IMR-90 (cell line): ENCODE measurements at regions not wholly inside any gene's neighbourhood (a gene's known extent, or its start where the extent isn't known, plus 50 kb on each side); places are given as distances from the start of the nearest gene placed in this dataset.

Experiments used
- ATAC-seq: fragments of 200-7000 bp; cut with Tn5 transposase; 2 replicates; pipeline ENCODE4 v1.9.1; 2020; ENCODE audit warnings: low read depth, mild to moderate bottlenecking, moderate library complexity
- BruUV-seq: library from RNA; stranded (reverse); fragments of 400-500 nt; replicated peaks from 2 replicates; lab custom pipeline; 2021; lab: Mats Ljungman, UMichigan
- CTCF ChIA-PET: fragments of 300-600 bp; formaldehyde crosslinking; extraction: SDS; loops from one replicate; lab custom pipeline; 2021; ENCODE audit warnings: antibody characterized with exemption; lab: Yijun Ruan, JAX
- POLR2A ChIA-PET: fragments of 300-600 bp; sonication (Branson Sonifier 250); formaldehyde crosslinking; loops from one replicate; lab custom pipeline; 2022; ENCODE audit warnings: antibody characterized with exemption; ENCODE audit not compliant: unreplicated experiment; lab: Charles Lee
- DNase-seq: peaks from one replicate; pipeline ENCODE4 v3.0.0; 2013
- H2AFZ ChIP-seq: replicated peaks from 2 replicates; pipeline ENCODE3; 2013; ENCODE audit warnings: low read length, mild to moderate bottlenecking; ENCODE audit not compliant: poor library complexity
- H2AK5ac ChIP-seq: 2 replicates; pipeline ENCODE4 v1.6.1; 2013; ENCODE audit warnings: low read depth, low read length, inconsistent platforms
- H2AK9ac ChIP-seq: replicated peaks from 2 replicates; pipeline ENCODE3; 2013; ENCODE audit warnings: mild to moderate bottlenecking, low read depth, low read length, moderate library complexity; ENCODE audit not compliant: poor library complexity
- H2BK120ac ChIP-seq: 2 replicates; pipeline ENCODE4 v1.6.1; 2013; ENCODE audit warnings: low read depth, low read length, inconsistent platforms
- H2BK15ac ChIP-seq: 3 replicates; pipeline ENCODE4 v1.6.1; 2013; ENCODE audit warnings: low read depth, low read length, inconsistent platforms
- H2BK20ac ChIP-seq: 2 replicates; pipeline ENCODE4 v1.6.1; 2013; ENCODE audit warnings: low read depth, mild to moderate bottlenecking, inconsistent platforms, low read length, moderate library complexity
- H2BK5ac ChIP-seq: 2 replicates; pipeline ENCODE4 v1.6.1; 2013; ENCODE audit warnings: mild to moderate bottlenecking, low read depth, low read length, inconsistent platforms; ENCODE audit not compliant: poor library complexity, severe bottlenecking
- H3K14ac ChIP-seq: replicated peaks from 2 replicates; pipeline ENCODE4 v1.6.1; 2013; ENCODE audit warnings: low read depth, low read length, inconsistent platforms
- H3K18ac ChIP-seq: 2 replicates; pipeline ENCODE4 v1.6.1; 2013; ENCODE audit warnings: low read depth, low read length, control low read depth
- H3K23ac ChIP-seq: 2 replicates; pipeline ENCODE4 v1.6.1; 2013; ENCODE audit warnings: low read depth, low read length, inconsistent platforms
- H3K27ac ChIP-seq: 2 replicates; pipeline ENCODE4 v1.5.1; 2013; ENCODE audit warnings: mild to moderate bottlenecking, control low read depth, low read length; ENCODE audit not compliant: insufficient read depth
- H3K27me3 ChIP-seq: 2 replicates; pipeline ENCODE4 v1.6.1; 2013; ENCODE audit warnings: low read length; ENCODE audit not compliant: control insufficient read depth, insufficient read depth
- H3K36me3 ChIP-seq: 2 replicates; pipeline ENCODE4 v1.6.1; 2013; ENCODE audit warnings: low read length, mixed read lengths; ENCODE audit not compliant: control insufficient read depth, insufficient read depth
- H3K4ac ChIP-seq: 2 replicates; pipeline ENCODE4 v1.6.1; 2013; ENCODE audit warnings: low read depth, low read length, inconsistent platforms
- H3K4me1 ChIP-seq: 2 replicates; pipeline ENCODE4 v1.6.1; 2013; ENCODE audit warnings: low read length, mixed read lengths; ENCODE audit not compliant: control insufficient read depth, insufficient read depth
- H3K4me2 ChIP-seq: 2 replicates; pipeline ENCODE4 v1.6.1; 2013; ENCODE audit warnings: low read depth, mild to moderate bottlenecking, control low read depth, low read length, moderate library complexity
- H3K4me3 ChIP-seq: 2 replicates; pipeline ENCODE4 v1.5.1; 2013; ENCODE audit warnings: low read depth, mild to moderate bottlenecking, control low read depth, low read length, moderate library complexity; ENCODE audit not compliant: insufficient read depth
- H3K56ac ChIP-seq: 2 replicates; pipeline ENCODE4 v1.6.1; 2013; ENCODE audit warnings: low read length, inconsistent platforms; ENCODE audit not compliant: insufficient read depth; ENCODE audit errors: extremely low read depth
- H3K79me1 ChIP-seq, 2 experiments: 2 replicates each; pipeline ENCODE4 v1.6.1; 2013; ENCODE audit warnings: low read length in 2 of 2, inconsistent platforms in 1 of 2, low read depth in 1 of 2
- H3K9ac ChIP-seq: 2 replicates; pipeline ENCODE4 v1.6.1; 2013; ENCODE audit warnings: low read depth, low read length, control low read depth
- H3K9me1 ChIP-seq: 2 replicates; pipeline ENCODE4 v1.6.1; 2013; ENCODE audit warnings: low read length, inconsistent platforms; ENCODE audit not compliant: insufficient read depth
- H3K9me3 ChIP-seq: 2 replicates; pipeline ENCODE4 v1.6.1; 2013; ENCODE audit warnings: low read length; ENCODE audit not compliant: control insufficient read depth, insufficient read depth
- H4K20me1 ChIP-seq: 2 replicates; pipeline ENCODE4 v1.6.1; 2013; ENCODE audit warnings: low read length, inconsistent platforms; ENCODE audit not compliant: insufficient read depth
- H4K5ac ChIP-seq: 2 replicates; pipeline ENCODE4 v1.6.1; 2013; ENCODE audit warnings: mild to moderate bottlenecking, low read depth, low read length, control low read depth
- H4K8ac ChIP-seq, 2 experiments: 2 replicates each; pipeline ENCODE4 v1.6.1; 2013; ENCODE audit warnings: low read depth in 2 of 2, low read length in 2 of 2, control low read depth in 1 of 2, inconsistent platforms in 1 of 2
- H4K91ac ChIP-seq: 2 replicates; pipeline ENCODE4 v1.6.1; 2013; ENCODE audit warnings: low read depth, low read length, inconsistent platforms; ENCODE audit not compliant: insufficient read depth
- BHLHE40 ChIP-seq: fragments of 150-350 bp; IDR thresholded peaks from 2 replicates; pipeline ENCODE4 v1.6.1; 2016; ENCODE audit warnings: mild to moderate bottlenecking, low read depth, low read length
- CEBPB ChIP-seq: IDR thresholded peaks from 2 replicates; pipeline ENCODE4 v1.6.1; 2012; ENCODE audit warnings: low read depth, low read length, improper control_type of control experiment
- CHD1 ChIP-seq: IDR thresholded peaks from 2 replicates; pipeline ENCODE4 v1.6.1; 2012; ENCODE audit warnings: low read depth, low read length, improper control_type of control experiment
- FOS ChIP-seq: fragments of 150-350 bp; IDR thresholded peaks from 2 replicates; pipeline ENCODE4 v1.6.1; 2016; ENCODE audit warnings: low read depth, low read length
- MAFK ChIP-seq: IDR thresholded peaks from 2 replicates; pipeline ENCODE4 v1.6.1; 2012; ENCODE audit warnings: low read depth, low read length, improper control_type of control experiment
- MXI1 ChIP-seq: IDR thresholded peaks from 2 replicates; pipeline ENCODE4 v1.6.1; 2012; ENCODE audit warnings: low read depth, mild to moderate bottlenecking, low read length, moderate library complexity, borderline replicate concordance
- NFE2L2 ChIP-seq: fragments of 150-350 bp; IDR thresholded peaks from 2 replicates; pipeline ENCODE4 v1.6.1; 2016; ENCODE audit warnings: low read depth, mild to moderate bottlenecking, low read length
- RAD21 ChIP-seq: IDR thresholded peaks from 2 replicates; pipeline ENCODE4 v1.6.1; 2012; ENCODE audit warnings: low read length, improper control_type of control experiment
- RCOR1 ChIP-seq: IDR thresholded peaks from 2 replicates; pipeline ENCODE4 v1.6.1; 2012; ENCODE audit warnings: mild to moderate bottlenecking, low read length, improper control_type of control experiment; ENCODE audit not compliant: insufficient replicate concordance
- RFX5 ChIP-seq: IDR thresholded peaks from 2 replicates; pipeline ENCODE4 v1.8.0; 2012; ENCODE audit warnings: low read depth, mild to moderate bottlenecking, low read length, moderate library complexity
- SMC3 ChIP-seq: fragments of 150-350 bp; IDR thresholded peaks from 2 replicates; pipeline ENCODE4 v1.6.1; 2016; ENCODE audit warnings: low read depth, mild to moderate bottlenecking, antibody characterized with exemption, low read length, moderate library complexity
- WGBS, 2 experiments: methylation state at CpG; one replicate each; pipeline versions ENCODE4 v1.1.5 to v1.1.7; 2013; ENCODE audit warnings: missing lambda C conversion rate in 2 of 2; ENCODE audit not compliant: insufficient read length in 1 of 2; ENCODE audit errors: extremely low coverage in 2 of 2; 5-methylcytosine and 5-hydroxymethylcytosine counted together
- dilution Hi-C: fragments of 300-500 bp; cut with HindIII; formaldehyde crosslinking; loops from one replicate; pipeline ENCODE4 v1.14.3; 2018; ENCODE audit warnings: low sequenced_read_pairs; ENCODE audit not compliant: unreplicated experiment
- in situ Hi-C: fragments of 300-500 bp; cut with MboI; formaldehyde crosslinking; loops from 3 replicates; pipeline ENCODE4 v1.14.3; 2019; ENCODE audit warnings: low sequenced_read_pairs, inconsistent platforms, mixed read lengths
- intact Hi-C: fragments of 100-400 bp; cut with micrococcal nuclease; formaldehyde crosslinking; loops from 2 replicates; pipeline ENCODE4 v1.10.0; 2022
- TF ChIP-seq, protein P1 (sequence below): fragments of 150-350 bp; IDR thresholded peaks from 2 replicates; pipeline ENCODE4 v1.6.1; 2017; ENCODE audit warnings: mild to moderate bottlenecking, antibody characterized with exemption, low read length, low read depth
- TF ChIP-seq, protein P2 (sequence below): conservative IDR thresholded peaks from 2 replicates; pipeline ENCODE4 v1.5.1; 2012; ENCODE audit warnings: mild to moderate bottlenecking, low read depth, low read length, improper control_type of control experiment
- TF ChIP-seq, protein P3 (sequence below): fragments of 150-350 bp; IDR thresholded peaks from 2 replicates; pipeline ENCODE4 v1.6.1; 2016; ENCODE audit warnings: low read depth, mild to moderate bottlenecking, low read length, moderate library complexity, borderline replicate concordance

DNA sequence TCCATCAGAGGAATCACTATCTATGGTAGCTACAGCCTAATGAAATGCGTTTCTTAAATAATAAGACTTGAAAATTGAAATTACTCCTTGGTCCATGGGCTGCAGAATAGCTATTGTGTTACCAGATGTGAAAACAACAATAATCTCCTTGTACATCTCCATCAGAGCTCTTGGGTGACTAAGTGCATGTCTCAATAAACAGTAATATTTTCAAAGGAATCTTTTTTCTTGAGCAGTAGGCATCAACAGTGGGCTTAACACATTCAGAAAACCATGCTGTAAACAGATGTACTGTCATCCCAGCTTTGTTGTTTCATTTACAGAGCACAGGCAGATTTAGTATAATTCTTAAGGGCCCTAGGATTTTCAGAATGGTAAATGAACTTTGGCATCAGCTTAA, 67.3 kb downstream of the GLUD2 start:
- Histone ChIP-seq H3K9ac (no peak overlapping the region), H2AK5ac (no peak overlapping the region), H3K27ac (no peak overlapping the region), H2BK120ac (no peak overlapping the region), H3K27me3 (no peaks in the 10 kb centered on the region), H3K56ac (no peak overlapping the region), H2BK15ac (no peak overlapping the region), H3K4me3 (no peak overlapping the region), H4K5ac (no peak overlapping the region), H2BK20ac (no peak overlapping the region), H4K20me1 (no peaks in the 10 kb centered on the region), H3K9me1 (no peaks in the 10 kb centered on the region), H3K4me1 (no peaks in the 10 kb centered on the region), H3K18ac (no peak overlapping the region), H3K36me3 (no peaks in the 10 kb centered on the region), H3K9me3 (no peaks in the 10 kb centered on the region; the same call in 1 of the 2 replicates), H3K14ac (no peak overlapping the region), H4K8ac (no peak overlapping the region), H3K23ac (no peak overlapping the region), H2AK9ac (no peak overlapping the region), H2BK5ac (no peak overlapping the region), H3K4ac (no peak overlapping the region), H3K79me1 (no peaks in the 10 kb centered on the region), H3K4me2 (no peak overlapping the region), H2AFZ (no peak overlapping the region), H4K91ac (no peak overlapping the region)
- POLR2A ChIA-PET: no interaction called here
- dilution Hi-C loops: no loop called here
- intact Hi-C loops: no loop called here
- TF ChIP-seq SMC3 (no peak), NFE2L2 (no peak), FOS (no peak), CEBPB (no peak), BHLHE40 (no peak), RCOR1 (no peak), RAD21 (no peak), CHD1 (no peak), RFX5 (no peak), MAFK (no peak), MXI1 (no peak)
- TF ChIP-seq, protein P1, sequence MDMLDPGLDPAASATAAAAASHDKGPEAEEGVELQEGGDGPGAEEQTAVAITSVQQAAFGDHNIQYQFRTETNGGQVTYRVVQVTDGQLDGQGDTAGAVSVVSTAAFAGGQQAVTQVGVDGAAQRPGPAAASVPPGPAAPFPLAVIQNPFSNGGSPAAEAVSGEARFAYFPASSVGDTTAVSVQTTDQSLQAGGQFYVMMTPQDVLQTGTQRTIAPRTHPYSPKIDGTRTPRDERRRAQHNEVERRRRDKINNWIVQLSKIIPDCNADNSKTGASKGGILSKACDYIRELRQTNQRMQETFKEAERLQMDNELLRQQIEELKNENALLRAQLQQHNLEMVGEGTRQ: no peak
- TF ChIP-seq, protein P2, sequence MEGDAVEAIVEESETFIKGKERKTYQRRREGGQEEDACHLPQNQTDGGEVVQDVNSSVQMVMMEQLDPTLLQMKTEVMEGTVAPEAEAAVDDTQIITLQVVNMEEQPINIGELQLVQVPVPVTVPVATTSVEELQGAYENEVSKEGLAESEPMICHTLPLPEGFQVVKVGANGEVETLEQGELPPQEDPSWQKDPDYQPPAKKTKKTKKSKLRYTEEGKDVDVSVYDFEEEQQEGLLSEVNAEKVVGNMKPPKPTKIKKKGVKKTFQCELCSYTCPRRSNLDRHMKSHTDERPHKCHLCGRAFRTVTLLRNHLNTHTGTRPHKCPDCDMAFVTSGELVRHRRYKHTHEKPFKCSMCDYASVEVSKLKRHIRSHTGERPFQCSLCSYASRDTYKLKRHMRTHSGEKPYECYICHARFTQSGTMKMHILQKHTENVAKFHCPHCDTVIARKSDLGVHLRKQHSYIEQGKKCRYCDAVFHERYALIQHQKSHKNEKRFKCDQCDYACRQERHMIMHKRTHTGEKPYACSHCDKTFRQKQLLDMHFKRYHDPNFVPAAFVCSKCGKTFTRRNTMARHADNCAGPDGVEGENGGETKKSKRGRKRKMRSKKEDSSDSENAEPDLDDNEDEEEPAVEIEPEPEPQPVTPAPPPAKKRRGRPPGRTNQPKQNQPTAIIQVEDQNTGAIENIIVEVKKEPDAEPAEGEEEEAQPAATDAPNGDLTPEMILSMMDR: no peak
- TF ChIP-seq, protein P3, sequence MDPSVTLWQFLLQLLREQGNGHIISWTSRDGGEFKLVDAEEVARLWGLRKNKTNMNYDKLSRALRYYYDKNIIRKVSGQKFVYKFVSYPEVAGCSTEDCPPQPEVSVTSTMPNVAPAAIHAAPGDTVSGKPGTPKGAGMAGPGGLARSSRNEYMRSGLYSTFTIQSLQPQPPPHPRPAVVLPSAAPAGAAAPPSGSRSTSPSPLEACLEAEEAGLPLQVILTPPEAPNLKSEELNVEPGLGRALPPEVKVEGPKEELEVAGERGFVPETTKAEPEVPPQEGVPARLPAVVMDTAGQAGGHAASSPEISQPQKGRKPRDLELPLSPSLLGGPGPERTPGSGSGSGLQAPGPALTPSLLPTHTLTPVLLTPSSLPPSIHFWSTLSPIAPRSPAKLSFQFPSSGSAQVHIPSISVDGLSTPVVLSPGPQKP: no peak
- in situ Hi-C loops: no loop called here
- BruUV-seq: no TSS peak
- no CpG with 5 or more reads among the region's 1 CpG for WGBS, 2 experiments
- ATAC-seq (no peak), DNase-seq (no peak)
- CTCF ChIA-PET: no interaction called here
